Umbilical cord (tissue), 1 donor: ENCODE measurements at regions not wholly inside any gene's neighbourhood (a gene's known extent, or its start where the extent isn't known, plus 50 kb on each side); places are given as distances from the start of the nearest gene placed in this dataset.

Experiments
- DNase-seq: peaks from one replicate; pipeline ENCODE4 v3.0.0-alpha.2; 2015; ENCODE audit warnings: low spot score

DNA sequence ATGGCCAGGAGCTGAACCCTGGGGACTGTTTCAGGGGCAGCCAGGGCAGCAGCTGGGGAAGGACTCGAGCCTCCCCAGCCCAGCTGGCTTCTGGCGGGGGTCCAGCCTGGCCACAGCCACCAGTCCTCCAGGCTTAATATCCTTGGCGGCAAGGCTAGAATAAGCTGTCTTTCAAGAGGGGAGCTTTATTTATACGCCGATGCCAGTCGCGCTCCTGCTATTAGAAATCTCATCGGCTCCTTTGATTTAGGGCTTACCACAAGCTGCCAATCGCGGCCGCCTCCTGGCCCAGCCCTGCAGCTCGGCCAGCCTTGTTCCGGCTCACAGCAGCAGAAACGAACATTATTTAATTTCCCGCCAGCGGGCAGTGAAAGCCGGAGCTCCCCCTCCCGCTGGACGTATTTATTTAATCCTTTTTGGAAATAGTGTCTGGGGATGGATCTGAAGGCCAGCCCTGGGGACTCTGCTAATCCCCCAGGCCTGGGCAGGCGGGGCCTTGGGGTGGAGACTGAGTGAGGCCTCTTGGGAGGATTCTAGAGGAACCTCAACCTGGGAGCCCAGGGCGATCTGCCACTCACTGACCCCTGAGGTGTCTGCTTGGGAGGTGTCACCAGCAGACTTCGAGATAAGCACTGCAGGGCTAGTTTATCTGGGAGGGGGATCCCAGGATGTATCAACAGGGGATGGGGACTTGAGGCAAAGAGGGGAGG lies 363.1 kb downstream of the MN1 start:
- DNase-seq = peak; percentile 89

DNA sequence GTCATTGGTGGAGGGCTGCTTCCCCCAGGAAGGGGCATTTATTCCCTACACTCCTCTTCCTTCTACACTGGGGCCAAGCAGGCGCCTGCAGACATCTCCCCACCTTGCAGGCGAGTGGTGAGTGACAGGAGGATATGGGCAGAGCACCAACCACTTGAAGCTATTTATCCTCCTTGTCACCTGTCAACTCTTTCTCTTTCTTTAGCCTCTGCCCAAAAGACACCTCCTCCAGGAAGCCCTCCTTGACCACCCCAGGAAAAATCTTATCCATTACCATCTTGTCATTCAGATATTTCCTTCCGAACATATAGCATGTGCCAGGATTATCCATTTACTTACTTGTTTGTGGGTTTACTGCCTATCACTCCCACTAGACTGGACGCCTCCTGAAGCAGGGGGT lies 362.4 kb downstream of the MN1 start:
- no peak for DNase-seq

DNA sequence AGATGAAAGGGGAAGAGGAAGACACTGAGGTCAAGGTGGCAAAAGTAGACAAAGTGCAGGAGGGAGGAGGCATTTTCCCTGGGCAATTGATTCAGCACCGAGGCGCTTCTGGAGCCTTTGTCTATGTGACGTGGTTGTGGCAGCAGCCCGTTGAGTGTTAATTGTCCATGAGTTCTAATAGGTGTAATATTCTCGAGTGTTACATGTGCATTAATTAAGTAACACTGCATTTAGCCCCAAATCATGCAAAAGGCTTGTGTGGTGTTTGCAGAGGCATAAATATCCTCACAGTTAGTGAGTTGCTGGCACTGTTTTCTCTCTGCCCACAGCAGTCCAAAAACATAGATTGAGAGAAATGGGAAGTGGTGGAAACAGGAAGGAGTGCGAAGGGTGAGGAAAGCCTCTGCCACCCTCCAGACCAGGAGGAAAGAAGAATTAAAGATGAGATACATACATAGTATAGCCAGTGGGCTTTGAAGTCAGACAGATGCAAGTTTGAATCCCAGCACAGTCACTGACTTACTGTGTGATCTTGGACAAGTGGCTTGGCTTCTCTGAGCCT lies 361.2 kb downstream of the MN1 start:
- no peak for DNase-seq

DNA sequence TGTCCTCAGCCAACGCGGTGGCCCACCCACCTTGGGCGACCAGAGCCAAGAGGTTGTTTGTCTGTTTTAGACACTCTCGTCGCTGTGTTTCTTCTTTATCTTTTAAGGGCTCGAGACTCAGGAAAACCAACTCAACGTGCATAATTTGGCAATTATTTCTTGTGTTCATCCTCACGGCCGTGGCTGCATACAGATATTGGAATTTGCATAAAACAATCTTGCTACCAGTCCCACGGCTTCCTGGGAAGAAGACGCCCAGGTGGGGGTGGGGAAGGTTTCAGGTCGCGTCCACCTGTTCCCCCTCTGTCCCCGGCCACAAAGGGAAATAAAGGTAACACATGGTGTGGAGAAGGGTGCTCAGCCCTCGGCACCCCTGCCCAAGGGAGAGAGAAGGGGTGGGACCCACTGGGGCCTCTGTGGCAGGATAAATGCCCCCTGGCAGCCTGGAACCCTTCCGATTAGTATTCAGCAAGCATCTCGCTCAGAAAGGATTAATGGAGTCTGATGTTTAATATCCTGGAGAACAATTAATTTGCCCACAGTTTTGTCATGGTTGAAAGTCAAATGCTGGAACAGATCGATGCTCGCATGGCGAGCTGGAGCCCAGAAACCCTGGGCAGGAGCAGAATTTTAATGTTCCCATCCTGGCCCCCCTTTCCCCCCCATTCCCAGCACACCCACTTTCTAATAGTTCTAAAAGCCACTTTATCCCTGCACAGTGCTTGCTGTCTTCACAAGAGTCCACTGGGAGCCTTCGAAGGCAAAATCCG lies 359.7 kb downstream of the MN1 start:
- DNase-seq = no peak

DNA sequence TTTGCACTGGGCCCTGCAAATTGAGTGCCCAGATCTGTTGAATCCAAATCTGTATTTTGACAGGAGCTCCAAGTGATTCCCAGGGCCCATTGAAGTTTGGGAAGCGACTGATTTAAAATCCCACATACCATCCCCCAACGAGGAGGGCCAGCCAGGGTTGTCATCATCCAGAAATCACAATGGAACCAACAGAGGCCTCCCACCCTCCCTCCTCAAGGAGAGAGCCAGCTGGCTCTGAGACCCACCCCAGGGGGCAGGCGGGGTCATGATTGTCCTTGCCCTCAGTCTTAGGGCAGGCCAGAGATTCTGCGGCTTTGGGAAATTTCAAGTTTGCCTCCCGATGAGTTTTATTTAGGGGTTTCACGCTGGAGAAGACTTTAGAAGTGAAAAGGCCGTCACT lies 358.2 kb downstream of the MN1 start:
- DNase-seq = no peak

GRCh38 chr22:27445881-27446280 lies 355.7 kb downstream of the MN1 start:
- DNase-seq = peak; percentile 75

- no peak for DNase-seq
Measured at GRCh38 chr22:27447289-27447688, 354.3 kb downstream of the MN1 start.

DNA sequence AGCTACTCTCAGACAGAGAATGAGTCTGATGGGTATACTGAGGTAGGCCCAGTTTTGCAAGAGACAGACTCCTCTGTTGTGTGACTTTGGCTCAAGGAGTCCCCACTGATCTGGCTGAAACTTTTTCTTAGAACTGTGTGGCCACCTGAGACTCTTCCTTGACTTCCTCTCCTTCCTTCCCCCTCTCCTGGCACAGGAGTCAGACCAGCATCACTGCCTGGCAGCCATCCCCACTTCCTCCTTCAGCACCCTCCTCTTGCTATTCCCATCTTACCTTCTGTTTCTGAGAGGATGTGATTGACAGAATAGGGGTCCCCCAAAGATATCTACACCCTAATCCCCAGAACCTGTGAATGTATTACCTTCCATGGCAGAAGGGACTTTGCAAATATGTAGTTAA lies 351.1 kb downstream of the MN1 start:
- DNase-seq = no peak

DNA sequence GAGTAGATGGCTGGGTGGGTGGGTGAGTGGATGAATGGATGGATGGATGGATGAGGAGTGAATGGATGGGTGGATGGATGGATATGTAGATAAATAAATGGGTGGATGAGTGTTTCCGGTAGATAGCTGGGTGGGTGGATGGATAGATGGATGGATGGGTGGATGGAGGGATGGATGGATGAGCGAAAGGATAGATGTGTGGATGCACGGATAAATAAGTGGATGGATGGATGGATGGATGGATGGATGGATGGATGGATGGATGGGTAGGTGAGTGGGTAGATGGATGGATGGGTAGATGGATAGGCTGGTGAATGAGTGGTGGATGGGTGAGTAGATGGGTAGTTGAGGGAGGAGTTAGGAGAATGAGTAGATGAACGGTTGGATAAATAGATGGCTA lies 349.3 kb downstream of the MN1 start:
- DNase-seq = no peak

- DNase-seq = no peak
Measured at GRCh38 chr22:27452922-27453321, 348.6 kb downstream of the MN1 start.

- no peak for DNase-seq
Measured at GRCh38 chr22:27453725-27454124, 347.8 kb downstream of the MN1 start.

DNA sequence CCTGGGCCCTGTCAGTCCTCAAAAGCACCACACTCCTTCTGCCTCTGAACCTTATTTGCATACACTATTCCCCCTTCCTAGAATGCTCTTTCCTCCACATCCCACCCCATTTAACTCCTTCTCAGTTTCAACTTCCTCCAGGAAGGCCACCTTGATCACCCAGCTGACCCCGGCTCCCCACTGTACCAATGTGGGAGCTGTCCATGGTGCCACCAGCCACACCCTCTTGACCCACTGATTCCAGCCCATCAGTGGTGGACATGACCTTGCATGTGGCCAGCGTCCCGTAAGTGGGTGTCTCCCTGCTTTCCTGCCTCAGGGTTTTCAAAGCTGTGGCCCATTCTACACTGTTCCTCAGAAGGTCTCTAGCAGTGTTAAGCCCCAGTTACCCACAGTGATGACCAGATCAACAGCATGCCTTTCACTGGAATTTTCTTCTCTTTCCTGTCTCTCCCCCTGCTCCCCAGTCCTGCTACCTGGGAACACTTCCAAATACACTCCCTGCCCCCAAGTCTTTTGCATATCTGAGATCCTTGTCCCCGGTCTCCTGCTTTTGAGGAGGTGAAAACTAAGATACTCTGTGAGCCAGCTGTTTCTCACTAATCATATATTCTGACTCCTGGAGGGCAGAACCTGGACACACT lies 346.6 kb downstream of the MN1 start:
- DNase-seq = no peak

DNA sequence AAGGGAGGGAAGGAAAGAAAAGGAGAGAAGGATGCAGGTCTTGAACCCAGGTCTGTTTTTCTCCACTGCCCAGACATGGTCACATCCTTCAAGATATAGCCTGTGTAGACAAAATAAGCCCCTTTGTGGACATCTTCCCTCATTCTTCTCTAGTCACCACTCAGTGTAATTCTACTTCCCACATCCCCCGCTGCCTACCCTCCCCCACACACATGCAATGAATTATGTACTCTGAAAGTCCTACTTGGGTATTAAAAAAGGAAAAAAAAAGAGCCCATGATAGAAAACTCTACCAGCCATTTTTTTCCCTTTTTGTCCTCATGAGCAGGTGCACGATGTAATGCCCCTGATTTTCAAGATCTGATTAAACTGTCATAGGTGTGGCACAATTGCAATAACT lies 346.0 kb downstream of the MN1 start:
- no peak for DNase-seq

GRCh38 chr22:27456696-27457503 lies 344.7 kb downstream of the MN1 start:
- peak; percentile 56 for DNase-seq

DNA sequence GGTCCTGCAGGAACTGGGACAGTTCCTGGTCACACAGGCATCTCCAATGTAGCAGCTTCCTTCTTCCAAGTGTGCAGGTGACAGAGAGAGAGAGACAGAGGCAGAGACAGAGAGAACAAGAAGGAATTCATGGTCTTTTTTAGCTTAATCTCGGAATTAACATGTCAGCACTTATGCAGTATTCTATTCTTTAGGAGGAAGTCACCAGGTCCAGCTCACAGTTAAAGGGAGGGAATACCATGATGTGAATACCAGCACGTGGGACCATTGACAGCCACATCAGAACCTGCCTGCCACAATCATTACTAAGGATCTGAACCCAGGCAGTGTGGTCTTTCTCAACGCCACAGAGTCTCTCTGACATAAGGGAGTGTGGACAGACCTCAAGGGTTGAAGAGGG lies 341.6 kb downstream of the MN1 start:
- DNase-seq = no peak

GRCh38 chr22:27460591-27461347 lies 340.8 kb downstream of the MN1 start:
- DNase-seq = peak; percentile 80

DNA sequence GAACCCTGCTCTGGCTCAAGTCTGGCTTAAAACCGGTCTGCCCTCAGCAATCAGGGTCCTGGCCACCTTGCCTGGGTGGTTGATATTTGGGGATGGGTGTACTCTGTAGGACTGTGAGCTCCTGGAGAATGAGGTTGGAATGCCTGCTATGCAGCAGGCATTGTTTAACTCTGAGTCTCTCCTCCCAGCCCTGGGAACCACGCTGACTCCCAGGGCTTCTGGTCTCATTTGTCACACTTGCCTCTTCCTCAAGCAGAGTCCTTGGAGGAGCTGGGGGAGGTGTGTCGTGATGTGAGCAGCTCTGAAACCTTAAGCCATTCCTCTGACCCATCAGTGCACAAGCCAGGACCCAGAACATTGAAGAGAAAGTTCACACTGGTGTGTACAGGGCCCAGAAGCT lies 340.1 kb downstream of the MN1 start:
- no peak for DNase-seq

DNA sequence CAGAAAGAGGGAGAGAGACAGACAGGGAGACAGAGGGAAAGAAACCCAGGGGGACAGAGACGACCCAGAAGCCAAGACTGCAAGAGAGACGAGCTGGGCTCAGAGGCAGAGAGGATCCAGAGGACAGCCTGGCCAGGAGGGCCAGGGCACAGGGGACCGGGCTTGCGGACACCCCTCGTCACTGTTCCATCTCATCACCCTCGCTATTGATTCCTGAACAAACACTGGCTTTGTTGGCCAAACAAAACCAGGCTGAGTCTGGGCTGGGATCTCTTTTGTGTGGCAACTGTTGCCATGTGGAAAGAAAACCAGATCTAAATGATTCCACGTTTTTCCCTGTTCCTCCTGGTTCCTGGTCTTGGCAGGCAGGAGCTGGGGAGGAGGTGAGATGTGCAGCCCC lies 339.4 kb downstream of the MN1 start:
- DNase-seq = no peak

DNA sequence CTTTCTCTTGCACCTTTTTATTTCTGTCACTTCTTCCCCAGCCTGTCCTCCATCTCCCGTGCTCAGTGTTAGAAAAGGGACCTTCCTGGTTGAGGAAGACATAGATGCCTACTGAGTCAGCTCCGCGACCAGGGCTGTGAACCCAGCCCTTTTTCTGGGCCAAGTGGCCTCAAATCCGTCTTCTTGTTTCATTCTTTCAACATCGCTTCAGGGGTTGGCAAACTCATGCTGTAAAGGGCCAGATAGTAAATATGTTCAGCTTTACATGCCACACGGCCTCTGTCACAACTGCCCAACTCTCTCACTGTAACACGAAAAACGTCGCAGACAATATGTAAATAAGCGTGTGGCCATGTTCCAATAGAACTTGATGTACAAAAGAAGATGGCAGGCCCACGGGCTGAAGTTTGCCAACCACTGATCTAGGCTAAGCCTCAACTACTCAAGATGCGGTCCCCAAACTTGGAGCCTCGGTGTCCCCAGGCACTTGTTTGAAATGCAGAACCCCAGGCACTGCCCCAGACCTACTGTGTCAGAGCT lies 338.4 kb downstream of the MN1 start:
- DNase-seq = no peak

DNA sequence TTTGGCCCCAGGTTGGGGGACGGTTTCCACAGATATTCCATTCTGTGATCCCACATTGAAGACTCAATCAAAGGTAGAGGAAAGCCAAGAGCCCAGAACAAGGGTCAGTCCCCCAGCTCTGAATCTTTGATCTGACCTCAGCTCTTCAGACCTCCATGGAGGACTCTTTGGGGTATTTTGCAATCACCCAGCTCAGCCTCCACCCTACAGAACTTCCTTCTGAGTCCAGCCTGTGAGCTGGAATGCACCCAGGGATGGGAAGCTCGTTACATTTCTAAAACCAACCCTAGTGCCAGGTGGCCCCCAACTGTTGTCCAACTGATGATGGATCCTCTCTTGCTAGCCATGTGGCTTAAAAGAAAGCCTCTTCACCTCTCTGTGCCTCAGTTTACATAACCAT lies 335.3 kb downstream of the MN1 start:
- DNase-seq = no peak
